ENCODE measurements at regions not wholly inside any gene's neighbourhood (a gene's known extent, or its start where the extent isn't known, plus 50 kb on each side); places are given as distances from the start of the nearest gene placed in this dataset.

- Histone ChIP-seq H3K4me2 (ENCODE audit: low read length) (no peak overlapping the region), H2AFZ (ENCODE audit: low read depth, low read length) (no peak overlapping the region), H3K27me3 (ENCODE audit: insufficient read depth, low read depth, low read length) (no peaks in the 10 kb centered on the region), H3K9me3 (ENCODE audit: low read length) (no peaks in the 10 kb centered on the region), H3K36me3 (ENCODE audit: insufficient read depth, low read length) (no peaks in the 10 kb centered on the region), H4K20me1 (ENCODE audit: insufficient read depth) (no peaks in the 10 kb centered on the region), H3K27ac (ENCODE audit: low read length) (no peak overlapping the region), H3F3A (ENCODE audit: insufficient read depth, low read length, poor library complexity, severe bottlenecking) (no peaks in the 10 kb centered on the region), H3K79me2 (replicated peaks; ENCODE audit: insufficient read depth, low read length) (no peaks in the 10 kb centered on the region), H3K9me2 (ENCODE audit: insufficient read depth, low read length) (no peaks in the 10 kb centered on the region), H3K4me3 (ENCODE audit: low read length) (no peak overlapping the region), H3K9ac (ENCODE audit: low read length) (no peak overlapping the region)
- TF ChIP-seq MXI1 (conservative IDR thresholded peaks at IDR 0.05; ENCODE audit: poor library complexity, severe bottlenecking) (no peak), REST (IDR thresholded peaks at IDR 0.05; ENCODE audit: borderline replicate concordance) (no peak), RAD21 (conservative IDR thresholded peaks at IDR 0.05) (no peak), POLR2AphosphoS5 (IDR thresholded peaks at IDR 0.05) (no peak), SMC3 (conservative IDR thresholded peaks at IDR 0.05; ENCODE audit: poor library complexity) (no peak), CTCF (IDR thresholded peaks at IDR 0.05; ENCODE audit: poor library complexity, severe bottlenecking) (no peak), EP300 (conservative IDR thresholded peaks at IDR 0.05; ENCODE audit: poor library complexity, severe bottlenecking) (no peak), TAF1 (IDR thresholded peaks at IDR 0.05; ENCODE audit: low read depth) (no peak), EZH2 (IDR thresholded peaks at IDR 0.05; ENCODE audit: borderline replicate concordance, insufficient read depth, low read length, poor library complexity, severe bottlenecking) (no peak)
Measured at GRCh38 chr6:4610256-4610655, 165.9 kb upstream of the CDYL start.

GRCh38 chr6:4608361-4609115 lies 167.7 kb upstream of the CDYL start:
- TF ChIP-seq SMC3 (conservative IDR thresholded peaks at IDR 0.05; ENCODE audit: poor library complexity) (no peak), POLR2AphosphoS5 (IDR thresholded peaks at IDR 0.05) (no peak), EP300 (conservative IDR thresholded peaks at IDR 0.05; ENCODE audit: poor library complexity, severe bottlenecking) (no peak), EZH2 (IDR thresholded peaks at IDR 0.05; ENCODE audit: borderline replicate concordance, insufficient read depth, low read length, poor library complexity, severe bottlenecking) (no peak), REST (IDR thresholded peaks at IDR 0.05; ENCODE audit: borderline replicate concordance) (no peak), MXI1 (conservative IDR thresholded peaks at IDR 0.05; ENCODE audit: poor library complexity, severe bottlenecking) (no peak), CTCF (IDR thresholded peaks at IDR 0.05; ENCODE audit: poor library complexity, severe bottlenecking) (no peak), TAF1 (IDR thresholded peaks at IDR 0.05; ENCODE audit: low read depth) (no peak), RAD21 (conservative IDR thresholded peaks at IDR 0.05) (no peak)
- no peak overlapping the region for H3K27ac ChIP-seq (ENCODE audit: low read length)
- H3K27me3 ChIP-seq (ENCODE audit: insufficient read depth, low read depth, low read length): no peaks in the 10 kb centered on the region
- no peak overlapping the region for H2AFZ ChIP-seq (ENCODE audit: low read depth, low read length)
- no peaks in the 10 kb centered on the region for H3K79me2 ChIP-seq (replicated peaks; ENCODE audit: insufficient read depth, low read length)
- no peaks in the 10 kb centered on the region for H4K20me1 ChIP-seq (ENCODE audit: insufficient read depth)
- H3K9me3 ChIP-seq (ENCODE audit: low read length): no peaks in the 10 kb centered on the region
- H3K4me2 ChIP-seq (ENCODE audit: low read length): no peak overlapping the region
- no peaks in the 10 kb centered on the region for H3F3A ChIP-seq (ENCODE audit: insufficient read depth, low read length, poor library complexity, severe bottlenecking)
- H3K9me2 ChIP-seq (ENCODE audit: insufficient read depth, low read length): no peaks in the 10 kb centered on the region
- H3K4me3 ChIP-seq (ENCODE audit: low read length): no peak overlapping the region
- no peak overlapping the region for H3K9ac ChIP-seq (ENCODE audit: low read length)
- no peaks in the 10 kb centered on the region for H3K36me3 ChIP-seq (ENCODE audit: insufficient read depth, low read length)
